Anterior cingulate cortex (tissue), 58 donors: ENCODE measurements at regions not wholly inside any gene's neighbourhood (a gene's known extent, or its start where the extent isn't known, plus 50 kb on each side); places are given as distances from the start of the nearest gene placed in this dataset.
"Not testable (repeated sequence)": the region's sequence is repeated elsewhere in the genome, so short reads cannot be mapped to it uniquely, and the experiment has no call there.

Source experiments
- DNase-seq, 58 donors: peaks; one replicate each; lab custom pipeline; 2025; lab: John Stamatoyannopoulos, UW

DNA sequence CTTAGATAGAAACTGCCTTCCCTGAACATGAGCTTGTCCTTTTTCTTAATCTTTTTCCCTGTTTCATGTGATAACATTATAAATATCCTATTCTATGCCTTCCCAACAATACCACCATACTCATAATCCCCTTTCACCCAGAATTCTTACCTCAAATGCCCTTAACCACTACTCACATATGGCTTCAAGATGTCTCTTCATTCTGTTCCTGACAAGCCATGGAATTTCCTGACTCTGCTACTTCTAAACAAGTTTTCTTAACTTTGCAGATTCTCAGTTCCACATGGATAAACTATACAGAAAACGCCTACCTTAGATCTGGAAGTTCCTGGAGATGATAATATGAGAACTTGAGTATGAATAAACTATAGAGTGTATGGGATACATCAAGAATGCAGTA is 1217.8 kb downstream of the CDH8 start:
- no peak for DNase-seq

DNA sequence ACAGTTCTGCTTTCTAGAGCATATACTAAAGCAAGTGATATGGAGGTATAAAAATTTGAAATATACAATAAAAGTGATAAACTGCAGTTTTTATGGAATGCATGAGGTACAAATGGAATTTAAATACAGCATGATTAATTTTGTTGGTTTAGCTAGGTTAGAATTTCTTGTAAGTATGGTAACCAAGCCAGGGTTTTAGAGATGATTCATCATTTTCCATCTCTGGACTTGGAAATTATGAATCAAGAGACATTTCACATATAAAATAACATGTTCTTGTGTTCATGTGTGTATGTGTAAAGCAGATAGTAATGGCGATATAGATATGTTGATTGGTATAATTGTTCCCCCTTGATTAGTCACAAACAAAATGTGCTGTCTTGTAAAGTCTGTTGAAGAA is 1219.8 kb downstream of the CDH8 start:
- no peak for DNase-seq

- DNase-seq = no peak
These were observed 1220.4 kb downstream of the CDH8 start for GRCh38 chr16:60815865-60816264.

DNA sequence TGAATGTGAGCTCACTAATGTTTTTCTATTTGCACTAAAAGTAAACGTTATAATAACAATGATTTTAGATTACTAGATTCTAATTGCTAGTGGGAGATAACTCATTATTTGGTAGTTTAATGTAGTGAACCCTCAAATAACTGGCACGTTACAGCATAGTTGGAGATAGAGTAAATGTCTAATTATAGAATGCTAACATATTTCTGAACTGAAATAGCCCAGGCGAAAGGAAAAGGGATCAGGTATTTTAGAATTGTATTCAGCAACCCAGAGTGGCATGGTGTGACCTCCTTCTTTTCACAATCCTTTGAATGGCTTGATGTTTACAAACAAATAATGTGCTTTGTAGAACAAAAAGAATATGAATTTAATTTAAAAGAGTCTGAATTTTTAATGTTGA is 1221.2 kb downstream of the CDH8 start:
- DNase-seq = no peak

DNA sequence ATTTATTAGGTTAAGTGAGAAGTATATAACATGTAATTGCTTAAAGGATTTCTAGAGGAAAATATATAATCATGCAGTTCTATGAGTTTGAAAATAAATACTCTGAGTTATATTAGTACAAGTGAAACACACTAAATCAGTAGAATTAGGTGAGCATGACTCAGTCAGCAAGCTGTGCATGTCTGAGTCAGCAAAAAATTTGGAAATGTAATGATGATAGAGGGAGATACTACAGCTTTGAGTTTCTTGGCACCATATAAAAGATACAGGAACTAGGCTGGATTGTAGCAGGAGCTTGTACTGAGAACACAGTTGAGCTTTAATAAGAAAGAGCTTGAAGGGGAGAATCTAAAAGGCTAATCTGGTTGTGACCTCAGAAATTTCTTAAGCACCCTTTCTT is 1224.6 kb downstream of the CDH8 start:
- no peak for DNase-seq

DNA sequence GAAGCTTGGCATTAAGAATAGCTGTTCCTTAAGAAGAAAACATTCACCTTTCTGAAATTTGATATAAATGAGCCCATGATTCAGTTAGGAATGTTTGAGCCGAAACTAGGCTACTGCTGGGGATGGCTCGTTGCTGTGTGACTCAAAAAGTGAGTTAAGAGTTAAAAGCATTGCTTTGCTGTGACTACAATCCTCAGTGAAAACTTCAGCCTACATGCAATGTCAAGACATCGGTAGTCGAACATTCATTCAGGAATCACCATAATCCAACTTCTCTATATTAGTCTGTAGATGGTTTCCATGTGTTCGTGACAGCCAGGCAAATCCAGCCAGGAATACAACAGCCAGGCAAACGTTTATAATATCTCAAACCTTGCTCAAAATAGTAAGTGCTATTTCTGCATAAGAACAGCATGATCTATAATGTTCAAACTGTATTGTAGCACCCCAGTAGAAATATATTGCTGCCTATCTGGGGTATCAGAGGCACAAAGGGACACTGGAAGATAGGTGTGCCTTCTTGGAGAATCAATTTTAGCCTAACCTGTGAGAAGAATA is 1225.1 kb downstream of the CDH8 start:
- peak in 1 of 58 donors; percentile 2 for DNase-seq

DNA sequence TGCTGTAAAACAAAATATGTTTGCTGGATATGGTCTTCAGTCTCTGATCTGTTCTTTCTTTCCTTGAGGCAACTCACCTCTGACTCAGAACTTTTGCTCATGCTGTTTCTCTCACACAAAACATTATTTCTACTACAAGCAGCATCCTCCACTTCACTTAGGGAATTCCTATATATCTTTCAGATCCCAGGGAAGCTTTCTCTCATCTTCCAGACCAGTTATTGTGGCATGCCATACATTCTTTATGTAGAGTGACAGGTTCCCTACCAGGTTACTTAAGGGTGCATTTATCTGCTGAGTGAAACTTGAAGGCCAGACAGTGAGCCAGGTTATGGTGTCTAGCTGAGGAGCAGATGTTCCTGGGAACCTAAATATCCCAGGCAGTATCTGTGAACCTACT is 1226.0 kb downstream of the CDH8 start:
- no peak for DNase-seq

GRCh38 chr16:60792437-60792836 is 1243.8 kb downstream of the CDH8 start:
- no peak for DNase-seq

- DNase-seq = no peak
These were observed 1247.6 kb downstream of the CDH8 start for GRCh38 chr16:60788631-60789030.

DNA sequence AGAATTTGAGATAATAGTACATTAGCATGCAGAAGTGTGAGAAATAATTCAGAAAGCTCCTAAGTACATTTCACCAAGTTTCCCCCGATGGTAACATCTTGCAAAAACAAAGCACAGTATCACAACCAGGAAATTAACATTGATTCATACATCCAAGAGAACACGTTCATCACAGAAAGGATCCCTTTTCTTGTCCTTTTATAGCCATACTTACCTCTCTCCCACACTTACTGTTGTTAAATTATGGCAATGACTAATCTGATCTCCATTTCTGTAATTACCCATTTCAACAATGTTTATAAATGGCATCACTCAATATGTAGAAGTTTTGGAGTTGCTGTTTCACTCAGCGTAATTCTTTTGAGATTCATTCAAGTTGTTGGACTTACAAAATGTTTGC is 1260.0 kb downstream of the CDH8 start:
- no peak for DNase-seq

DNA sequence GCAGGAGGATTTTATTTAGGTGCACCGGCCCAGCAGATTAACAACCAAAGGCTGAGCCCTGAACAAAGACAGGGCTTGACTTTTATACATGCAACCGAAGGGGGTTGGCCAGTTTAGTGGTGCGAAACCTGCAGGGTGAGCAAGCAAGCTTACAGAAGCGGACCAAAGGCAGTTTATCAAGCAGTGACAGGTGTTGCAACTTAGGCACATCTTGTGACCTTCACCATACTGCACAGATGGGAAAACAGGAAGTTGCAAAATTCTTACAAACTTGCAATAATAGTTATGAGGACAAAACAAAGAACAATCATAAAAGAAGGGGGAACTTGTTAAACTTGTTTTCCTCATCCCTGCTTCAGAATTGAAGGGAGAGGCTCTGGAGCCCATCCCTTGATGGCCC is 1265.1 kb downstream of the CDH8 start:
- DNase-seq = no peak

DNA sequence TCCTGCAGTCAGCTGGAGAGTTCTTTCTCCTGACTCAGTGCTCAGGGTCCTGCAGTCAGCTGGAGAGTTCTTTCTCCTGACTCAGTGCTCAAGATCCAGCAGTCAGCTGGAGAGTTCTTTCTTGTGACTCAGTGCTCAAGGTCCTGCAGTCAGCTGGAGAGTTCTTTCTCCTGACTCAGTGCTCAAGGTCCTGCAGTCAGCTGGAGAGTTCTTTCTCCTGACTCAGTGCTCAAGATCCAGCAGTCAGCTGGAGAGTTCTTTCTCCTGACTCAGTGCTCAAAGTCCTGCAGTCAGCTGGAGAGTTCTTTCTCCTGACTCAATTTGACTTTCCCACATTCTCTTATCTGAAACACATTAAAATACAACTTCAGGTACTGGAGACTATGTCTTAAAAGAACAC is 1265.9 kb downstream of the CDH8 start:
- not testable (repeated sequence) for DNase-seq

DNA sequence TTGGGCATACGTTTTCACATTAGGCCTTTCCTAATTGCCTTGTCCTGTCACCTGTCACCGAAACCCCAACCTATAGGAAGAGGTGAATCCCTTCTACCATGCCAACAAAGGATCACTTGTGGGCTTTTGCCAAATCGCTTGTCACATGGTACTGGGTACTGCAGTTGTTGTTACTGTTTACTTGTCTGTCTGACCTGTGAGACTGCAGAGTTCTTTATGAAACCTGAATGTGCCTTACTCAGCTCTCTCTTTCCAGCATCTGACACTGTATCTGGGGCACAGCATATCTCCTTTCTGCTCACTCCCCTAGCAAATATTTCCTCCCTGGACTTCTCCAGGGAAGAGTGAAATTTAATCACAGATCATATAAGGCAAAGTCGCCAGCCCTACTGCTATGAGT is 1272.4 kb downstream of the CDH8 start:
- no peak for DNase-seq

DNA sequence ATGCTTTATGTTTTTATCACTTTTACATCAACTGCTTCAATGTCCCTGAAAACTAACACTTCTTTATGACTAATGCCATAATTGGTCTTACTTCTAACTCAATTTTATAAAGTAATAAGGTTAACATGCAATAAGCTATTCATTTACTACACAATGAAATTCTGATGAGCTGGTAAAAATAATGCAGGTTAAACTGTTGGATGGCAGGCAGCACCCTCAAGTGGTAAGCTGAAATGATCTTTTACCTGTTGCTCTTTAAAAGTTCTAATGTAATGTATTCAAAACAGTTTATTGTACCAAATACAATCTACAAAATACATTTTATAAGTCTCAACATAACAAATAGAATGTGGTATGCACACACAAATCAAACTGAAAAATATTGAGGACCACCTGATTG is 1280.3 kb downstream of the CDH8 start:
- DNase-seq = no peak

GRCh38 chr16:60748366-60748765 is 1287.9 kb downstream of the CDH8 start:
- DNase-seq = no peak

DNA sequence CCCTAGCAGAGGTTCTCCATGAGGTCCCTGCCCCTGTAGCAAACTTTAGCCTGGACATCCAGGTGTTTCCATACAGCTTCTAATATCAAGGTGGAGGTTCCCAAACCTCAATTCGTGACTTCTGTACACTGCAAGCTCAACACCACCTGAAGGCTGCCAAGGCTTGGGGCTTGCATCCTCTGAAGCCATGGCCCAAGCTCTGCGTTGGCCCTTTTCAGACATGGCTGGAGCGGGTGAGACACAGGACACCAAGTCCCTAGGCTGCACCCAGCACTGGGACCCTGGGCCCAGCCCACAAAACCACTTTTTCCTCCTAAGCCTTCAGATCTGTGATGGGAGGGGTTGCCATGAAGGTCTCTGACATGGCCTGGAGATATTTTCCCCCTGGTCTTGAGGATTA is 1292.0 kb downstream of the CDH8 start:
- DNase-seq = no peak

- DNase-seq = no peak
These were observed 1294.4 kb downstream of the CDH8 start for GRCh38 chr16:60741810-60742209.

DNA sequence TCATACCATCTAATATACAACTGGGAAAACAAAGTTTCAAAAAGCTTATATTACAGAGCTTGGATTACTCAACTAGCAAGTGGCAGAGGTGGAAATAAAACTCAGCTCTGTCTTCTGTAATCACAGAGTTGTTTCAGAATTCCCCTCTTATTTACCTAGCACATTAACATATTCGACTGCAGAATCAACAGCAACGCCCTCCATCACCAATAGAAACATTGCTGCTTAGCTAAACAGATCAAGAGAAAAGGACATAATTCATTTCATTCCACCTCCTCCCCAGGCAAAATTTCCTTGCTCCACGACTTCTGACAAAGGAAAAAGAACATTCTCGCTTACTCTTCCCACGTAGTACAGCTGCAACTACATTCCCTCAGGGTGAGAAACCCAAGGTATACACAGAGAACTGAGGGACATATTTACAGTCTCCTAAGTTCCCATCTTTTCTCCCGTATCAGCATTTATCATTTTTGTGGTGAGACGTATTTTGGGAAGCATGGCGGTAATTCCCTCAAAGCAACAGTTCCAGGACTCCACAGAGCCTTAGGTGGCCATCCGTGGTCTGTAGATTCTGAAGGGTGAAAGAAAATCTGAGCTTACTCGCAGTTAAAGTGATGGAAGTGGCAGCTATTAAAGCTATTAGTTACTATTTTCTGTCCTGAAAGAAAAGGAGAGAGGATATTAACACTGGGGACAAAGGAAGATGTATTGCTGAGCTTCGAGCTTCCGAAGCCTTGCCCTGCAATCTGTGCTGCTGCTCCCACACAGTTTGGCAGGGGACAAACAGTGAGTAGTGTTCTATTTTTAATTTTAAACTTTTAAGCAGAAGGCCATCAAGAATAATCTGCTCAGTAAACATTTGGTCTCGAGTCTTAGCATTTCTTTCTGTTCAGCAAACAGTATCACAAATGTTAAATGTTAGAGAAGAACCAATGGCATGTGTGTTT is 1296.2 kb downstream of the CDH8 start:
- DNase-seq = no peak

DNA sequence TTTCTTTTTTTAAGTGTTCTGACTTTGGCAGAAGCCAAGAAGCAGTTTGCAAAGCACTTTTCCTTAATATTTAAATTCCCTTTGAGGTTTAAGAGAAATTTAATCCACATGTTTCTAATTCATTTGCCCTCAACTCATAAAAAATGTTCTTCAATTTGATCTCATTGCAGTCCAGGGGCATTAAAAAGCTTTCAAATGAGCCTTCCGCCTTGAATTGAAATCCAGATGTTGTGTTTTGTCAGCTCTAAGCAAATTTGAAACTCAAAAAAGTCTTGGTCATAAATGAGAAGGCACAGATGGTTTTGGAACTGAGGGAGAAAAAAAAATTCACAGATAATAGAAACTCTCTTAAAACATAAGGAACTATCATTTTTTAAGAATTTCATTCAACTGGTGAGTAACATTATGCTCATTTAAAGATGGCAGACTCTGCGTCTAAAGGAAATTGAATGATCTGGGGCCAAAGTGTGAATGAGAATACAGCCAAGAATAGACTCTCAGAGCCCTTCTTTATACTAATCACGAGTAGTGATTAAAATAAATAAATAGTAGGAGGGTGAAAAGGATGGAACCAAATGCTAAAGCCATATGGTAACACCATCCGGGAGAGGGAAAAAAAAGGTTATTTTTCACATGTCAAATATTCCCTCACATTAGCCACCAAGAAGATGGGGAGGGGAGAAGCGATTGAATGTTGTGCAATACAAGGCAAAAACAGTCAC is 1304.7 kb downstream of the CDH8 start:
- DNase-seq = peak in 1 of 58 donors; percentile 11

GRCh38 chr16:60729051-60729450 is 1307.2 kb downstream of the CDH8 start:
- no peak for DNase-seq

DNA sequence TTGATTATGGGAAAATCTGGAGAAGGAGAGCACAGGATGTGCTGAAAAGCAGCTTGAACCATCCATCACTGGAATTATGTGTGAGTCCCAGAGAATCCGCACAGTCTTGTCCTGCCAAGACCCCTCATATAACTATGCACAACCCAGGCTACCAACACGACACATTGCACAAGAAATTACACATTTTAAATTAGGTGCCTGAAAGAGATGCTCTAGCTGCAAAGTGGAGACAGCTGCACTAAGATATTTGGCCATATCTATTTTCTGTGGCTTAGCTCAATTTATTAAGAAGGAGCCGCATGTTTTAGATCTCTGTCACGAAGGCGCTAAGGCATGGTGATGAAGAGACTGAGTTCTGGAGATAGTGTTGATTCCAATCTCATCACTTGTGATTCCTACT is 1308.4 kb downstream of the CDH8 start:
- no peak for DNase-seq

DNA sequence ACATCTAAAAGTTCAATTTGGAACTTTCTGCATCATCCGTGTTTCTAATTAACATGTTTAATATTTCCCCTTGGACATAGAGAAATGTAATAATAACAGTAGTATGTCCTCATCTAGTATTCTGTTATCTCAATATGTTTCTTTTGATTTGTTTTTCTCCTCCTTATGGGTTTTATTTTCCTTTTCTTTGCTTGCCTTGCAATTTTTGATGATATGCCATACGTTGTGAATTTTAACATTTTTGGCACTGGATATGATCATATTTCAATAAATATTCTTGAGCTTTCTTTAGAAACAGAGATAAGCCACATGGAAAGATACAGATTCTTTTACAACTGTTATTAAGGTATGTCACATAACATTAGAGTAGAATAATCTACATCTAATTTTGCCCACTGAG is 1316.2 kb downstream of the CDH8 start:
- DNase-seq = no peak
